ENCODE measurements at regions not wholly inside any gene's neighbourhood (a gene's known extent, or its start where the extent isn't known, plus 50 kb on each side); places are given as distances from the start of the nearest gene placed in this dataset.

DNA sequence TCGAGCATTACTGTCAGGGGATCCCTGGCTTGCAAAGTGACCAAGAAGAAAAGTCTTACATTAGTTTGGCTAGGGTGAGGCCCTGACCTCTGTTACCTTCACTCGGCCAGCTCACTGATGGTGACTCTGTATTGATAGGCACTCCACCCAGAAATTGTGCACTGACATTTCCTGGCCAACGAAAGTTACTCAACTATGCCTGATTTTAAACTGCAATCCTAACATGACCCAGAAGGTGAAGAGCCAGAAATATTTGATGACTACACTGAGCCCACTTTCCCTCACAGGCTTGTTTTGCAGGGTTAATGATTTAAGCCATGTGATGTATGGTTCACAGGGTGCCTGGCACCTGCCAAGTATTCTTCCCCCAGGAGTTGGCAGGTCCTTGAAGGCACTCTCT is 208.2 kb upstream of the MAF start:
- H3K4me3 Mint-ChIP-seq: no peak overlapping the region
- H3K9me3 Mint-ChIP-seq: no peaks in the 10 kb centered on the region
- H3K27me3 Mint-ChIP-seq (ENCODE audit: low read depth in 2 of 2): peaks cover 17 to 41% of the 10 kb centered on the region in 2 donors
- DNase-seq: no peak
- no peak overlapping the region for H3K27ac Mint-ChIP-seq
- Histone ChIP-seq H3K4me1 (ENCODE audit: control insufficient read depth, insufficient read depth, low read length) (no peaks in the 10 kb centered on the region), H3K27me3 (ENCODE audit: control insufficient read depth, insufficient read depth, low read length) (no peaks in the 10 kb centered on the region), H3K36me3 (ENCODE audit: control insufficient read depth, insufficient read depth, low read length) (no peaks in the 10 kb centered on the region), H3K27ac (ENCODE audit: low read length) (no peak overlapping the region), H3K4me3 (ENCODE audit: low read length) (no peak overlapping the region), H3K9me3 (ENCODE audit: control insufficient read depth, insufficient read depth, low read length) (no peaks in the 10 kb centered on the region)
- TF ChIP-seq, protein P1, sequence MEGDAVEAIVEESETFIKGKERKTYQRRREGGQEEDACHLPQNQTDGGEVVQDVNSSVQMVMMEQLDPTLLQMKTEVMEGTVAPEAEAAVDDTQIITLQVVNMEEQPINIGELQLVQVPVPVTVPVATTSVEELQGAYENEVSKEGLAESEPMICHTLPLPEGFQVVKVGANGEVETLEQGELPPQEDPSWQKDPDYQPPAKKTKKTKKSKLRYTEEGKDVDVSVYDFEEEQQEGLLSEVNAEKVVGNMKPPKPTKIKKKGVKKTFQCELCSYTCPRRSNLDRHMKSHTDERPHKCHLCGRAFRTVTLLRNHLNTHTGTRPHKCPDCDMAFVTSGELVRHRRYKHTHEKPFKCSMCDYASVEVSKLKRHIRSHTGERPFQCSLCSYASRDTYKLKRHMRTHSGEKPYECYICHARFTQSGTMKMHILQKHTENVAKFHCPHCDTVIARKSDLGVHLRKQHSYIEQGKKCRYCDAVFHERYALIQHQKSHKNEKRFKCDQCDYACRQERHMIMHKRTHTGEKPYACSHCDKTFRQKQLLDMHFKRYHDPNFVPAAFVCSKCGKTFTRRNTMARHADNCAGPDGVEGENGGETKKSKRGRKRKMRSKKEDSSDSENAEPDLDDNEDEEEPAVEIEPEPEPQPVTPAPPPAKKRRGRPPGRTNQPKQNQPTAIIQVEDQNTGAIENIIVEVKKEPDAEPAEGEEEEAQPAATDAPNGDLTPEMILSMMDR (IDR thresholded peaks at IDR 0.05): no peak
- 81% methylated on average over 3 of the region's 3 CpGs for WGBS (ENCODE audit: insufficient coverage)
- no peak for ATAC-seq
- intact Hi-C loops (cut with micrococcal nuclease): no loop called here
- H3K4me1 Mint-ChIP-seq: no peaks in the 10 kb centered on the region
- no peaks in the 10 kb centered on the region for H3K36me3 Mint-ChIP-seq

DNA sequence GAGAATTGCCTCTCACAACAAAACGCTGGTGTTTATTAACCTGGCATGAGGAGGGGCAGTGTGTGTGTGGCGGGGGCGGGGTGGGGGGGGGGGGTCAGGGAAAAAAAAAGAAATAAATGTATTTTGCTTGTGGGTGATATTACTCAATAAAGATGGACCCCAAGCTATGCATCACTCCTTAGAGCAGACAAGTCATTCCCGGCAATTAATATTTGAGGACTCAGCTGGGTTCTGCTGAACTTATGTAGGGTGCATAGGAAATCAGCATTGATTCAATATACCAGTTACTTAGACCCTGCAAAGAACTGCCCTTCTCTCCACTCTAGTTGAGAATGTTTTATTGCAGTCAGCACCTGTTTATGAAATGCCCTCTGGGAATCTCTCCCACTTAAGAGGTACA is 206.2 kb upstream of the MAF start:
- Mint-ChIP-seq H3K27me3 (ENCODE audit: low read depth in 2 of 2) (peaks cover 10 to 35% of the 10 kb centered on the region in 2 donors), H3K4me3 (no peak overlapping the region), H3K36me3 (no peaks in the 10 kb centered on the region), H3K4me1 (no peaks in the 10 kb centered on the region), H3K9me3 (no peaks in the 10 kb centered on the region), H3K27ac (no peak overlapping the region)
- H3K36me3 ChIP-seq (ENCODE audit: control insufficient read depth, insufficient read depth, low read length): no peaks in the 10 kb centered on the region
- intact Hi-C loops (cut with micrococcal nuclease): no loop called here
- TF ChIP-seq, protein P1 (IDR thresholded peaks at IDR 0.05): no peak
- H3K4me1 ChIP-seq (ENCODE audit: control insufficient read depth, insufficient read depth, low read length): no peaks in the 10 kb centered on the region
- H3K27me3 ChIP-seq (ENCODE audit: control insufficient read depth, insufficient read depth, low read length): no peaks in the 10 kb centered on the region
- H3K27ac ChIP-seq (ENCODE audit: low read length): no peak overlapping the region
- no peak overlapping the region for H3K4me3 ChIP-seq (ENCODE audit: low read length)
- 100% methylated on average over 4 of the region's 4 CpGs for WGBS (ENCODE audit: insufficient coverage)
- no peak for DNase-seq
- ATAC-seq: no peak
- H3K9me3 ChIP-seq (ENCODE audit: control insufficient read depth, insufficient read depth, low read length): no peaks in the 10 kb centered on the region

DNA sequence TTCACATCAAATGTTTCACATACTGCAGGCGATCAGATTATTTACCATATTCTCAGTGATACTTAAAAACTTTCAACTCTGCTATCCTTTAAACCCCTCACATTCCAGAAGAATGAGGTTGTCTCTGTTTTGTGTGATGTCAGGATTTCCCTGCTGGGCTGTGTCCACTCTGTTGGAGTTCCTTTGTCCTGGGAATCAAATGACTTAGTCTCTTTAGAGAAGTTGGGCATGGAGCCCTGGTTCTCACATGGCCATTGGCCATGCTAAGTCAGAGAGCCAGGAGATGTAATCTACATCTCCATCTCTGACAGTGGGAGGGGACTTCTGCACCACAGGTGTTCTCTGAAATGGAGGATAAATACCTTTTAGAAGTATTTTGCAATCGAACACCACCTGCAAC is 205.1 kb upstream of the MAF start:
- H3K36me3 Mint-ChIP-seq: no peaks in the 10 kb centered on the region
- Histone ChIP-seq H3K4me3 (ENCODE audit: low read length) (no peak overlapping the region), H3K27ac (ENCODE audit: low read length) (no peak overlapping the region), H3K36me3 (ENCODE audit: control insufficient read depth, insufficient read depth, low read length) (no peaks in the 10 kb centered on the region), H3K9me3 (ENCODE audit: control insufficient read depth, insufficient read depth, low read length) (no peaks in the 10 kb centered on the region), H3K27me3 (ENCODE audit: control insufficient read depth, insufficient read depth, low read length) (no peaks in the 10 kb centered on the region), H3K4me1 (ENCODE audit: control insufficient read depth, insufficient read depth, low read length) (no peaks in the 10 kb centered on the region)
- TF ChIP-seq, protein P1 (IDR thresholded peaks at IDR 0.05): no peak
- H3K27me3 Mint-ChIP-seq (ENCODE audit: low read depth in 2 of 2): peaks cover 7 to 35% of the 10 kb centered on the region in 2 donors
- WGBS (ENCODE audit: insufficient coverage): 50% methylated on average over 1 of the region's 2 CpGs
- H3K9me3 Mint-ChIP-seq: no peaks in the 10 kb centered on the region
- ATAC-seq (no peak), DNase-seq (no peak)
- intact Hi-C loops (cut with micrococcal nuclease): no loop called here
- H3K4me1 Mint-ChIP-seq: no peaks in the 10 kb centered on the region
- no peak overlapping the region for H3K27ac Mint-ChIP-seq
- no peak overlapping the region for H3K4me3 Mint-ChIP-seq

DNA sequence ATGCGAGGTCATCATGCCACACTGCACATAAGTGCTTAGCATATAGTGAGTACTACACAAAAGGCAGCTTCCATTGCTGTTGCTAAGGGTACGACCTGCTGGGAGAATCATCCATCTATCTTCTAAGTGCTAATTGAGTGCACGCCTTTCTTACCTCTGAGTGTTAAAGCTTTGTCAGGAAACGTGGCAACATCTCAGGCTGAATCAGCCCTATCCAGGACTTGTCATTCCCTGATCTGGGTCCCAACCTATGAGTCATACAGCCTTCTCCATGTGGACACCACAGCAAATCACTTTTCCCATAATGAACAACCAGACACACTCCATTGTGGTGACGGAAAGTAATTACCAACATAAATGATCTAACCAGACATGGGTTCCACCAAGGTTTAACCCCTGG is 201.1 kb upstream of the MAF start:
- no peaks in the 10 kb centered on the region for H3K36me3 Mint-ChIP-seq
- H3K4me3 Mint-ChIP-seq: no peak overlapping the region
- no peak for DNase-seq
- no peaks in the 10 kb centered on the region for H3K4me1 Mint-ChIP-seq
- Histone ChIP-seq H3K27me3 (ENCODE audit: control insufficient read depth, insufficient read depth, low read length) (no peaks in the 10 kb centered on the region), H3K9me3 (ENCODE audit: control insufficient read depth, insufficient read depth, low read length) (no peaks in the 10 kb centered on the region), H3K27ac (ENCODE audit: low read length) (no peak overlapping the region), H3K4me3 (ENCODE audit: low read length) (no peak overlapping the region), H3K4me1 (ENCODE audit: control insufficient read depth, insufficient read depth, low read length) (no peaks in the 10 kb centered on the region), H3K36me3 (ENCODE audit: control insufficient read depth, insufficient read depth, low read length) (no peaks in the 10 kb centered on the region)
- TF ChIP-seq, protein P1 (IDR thresholded peaks at IDR 0.05): no peak
- no peak overlapping the region for H3K27ac Mint-ChIP-seq
- intact Hi-C loops (cut with micrococcal nuclease): no loop called here
- peaks cover 7 to 12% of the 10 kb centered on the region in 2 donors for H3K27me3 Mint-ChIP-seq (ENCODE audit: low read depth in 2 of 2)
- H3K9me3 Mint-ChIP-seq: no peaks in the 10 kb centered on the region
- WGBS (ENCODE audit: insufficient coverage): 86% methylated on average over 5 of the region's 5 CpGs
- ATAC-seq: no peak
